Spleen (tissue), 7 donors: ENCODE measurements at regions not wholly inside any gene's neighbourhood (a gene's known extent, or its start where the extent isn't known, plus 50 kb on each side); places are given as distances from the start of the nearest gene placed in this dataset.

Experiments used
- POLR2A ChIP-seq, 3 donors: fragments of 450-650 bp; IDR thresholded peaks; one replicate each; pipeline ENCODE4 v1.5.1; 2017; ENCODE audit warnings: antibody characterized with exemption in 3 of 3, mild to moderate bottlenecking in 1 of 3
- POLR2AphosphoS5 ChIP-seq, 3 donors: sonication (generic); formaldehyde crosslinking; IDR thresholded peaks; one replicate each; pipeline ENCODE4 v1.5.1; 2017; ENCODE audit warnings: antibody characterized with exemption in 3 of 3
- TF ChIP-seq, protein P1 (sequence below), 11 experiments: fragments of 200-600 bp in 7 of 11; fragments of 450-650 bp in 4 of 11; sonication (generic) in 4 of 11; IDR thresholded peaks in 8 of 11; conservative IDR thresholded peaks in 3 of 11; 1 replicate in 7 of 11; 2 replicates in 4 of 11; pipeline versions ENCODE4 v1.4.0 to v1.8.0; 2016 to 2021; ENCODE audit warnings: antibody characterized with exemption in 11 of 11, inconsistent platforms in 4 of 11, mild to moderate bottlenecking in 1 of 11
- donor health status: DM: no; HTN: no; CAD: no; lungs with moderate emphysema.
- donor health status: DM: no; HTN: no; CAD: no.
- donor health status: DM: no; HTN: no; CAD: no.

- TF ChIP-seq, protein P1, sequence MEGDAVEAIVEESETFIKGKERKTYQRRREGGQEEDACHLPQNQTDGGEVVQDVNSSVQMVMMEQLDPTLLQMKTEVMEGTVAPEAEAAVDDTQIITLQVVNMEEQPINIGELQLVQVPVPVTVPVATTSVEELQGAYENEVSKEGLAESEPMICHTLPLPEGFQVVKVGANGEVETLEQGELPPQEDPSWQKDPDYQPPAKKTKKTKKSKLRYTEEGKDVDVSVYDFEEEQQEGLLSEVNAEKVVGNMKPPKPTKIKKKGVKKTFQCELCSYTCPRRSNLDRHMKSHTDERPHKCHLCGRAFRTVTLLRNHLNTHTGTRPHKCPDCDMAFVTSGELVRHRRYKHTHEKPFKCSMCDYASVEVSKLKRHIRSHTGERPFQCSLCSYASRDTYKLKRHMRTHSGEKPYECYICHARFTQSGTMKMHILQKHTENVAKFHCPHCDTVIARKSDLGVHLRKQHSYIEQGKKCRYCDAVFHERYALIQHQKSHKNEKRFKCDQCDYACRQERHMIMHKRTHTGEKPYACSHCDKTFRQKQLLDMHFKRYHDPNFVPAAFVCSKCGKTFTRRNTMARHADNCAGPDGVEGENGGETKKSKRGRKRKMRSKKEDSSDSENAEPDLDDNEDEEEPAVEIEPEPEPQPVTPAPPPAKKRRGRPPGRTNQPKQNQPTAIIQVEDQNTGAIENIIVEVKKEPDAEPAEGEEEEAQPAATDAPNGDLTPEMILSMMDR (IDR thresholded peaks at IDR 0.05 in 8 of 11, conservative IDR thresholded peaks at IDR 0.05 in 3 of 11), result no peak
- TF ChIP-seq POLR2A (IDR thresholded peaks at IDR 0.05) (no peak), POLR2AphosphoS5 (IDR thresholded peaks at IDR 0.05) (no peak)
Measured at GRCh38 chr4:159980826-159981468, 878.1 kb downstream of the RAPGEF2 start.
